ENCODE measurements at regions not wholly inside any gene's neighbourhood (a gene's known extent, or its start where the extent isn't known, plus 50 kb on each side); places are given as distances from the start of the nearest gene placed in this dataset.
"Not testable (repeated sequence)": the region's sequence is repeated elsewhere in the genome, so short reads cannot be mapped to it uniquely, and the experiment has no call there.

GRCh38 chr4:85018983-85019382, 52.5 kb upstream of the WDFY3 start:
- no peak for TF ChIP-seq CTCF (IDR thresholded peaks at IDR 0.05; ENCODE audit: low read depth, low read length, missing control alignments)
- in situ Hi-C loops (cut with HindIII; ENCODE audit: low sequenced_read_pairs), result no loop called here
- DNase-seq (ENCODE audit: low read depth), result no peak
- H3K4me3 ChIP-seq (ENCODE audit: low read depth, low read length), result no peak overlapping the region

- no peak for DNase-seq (ENCODE audit: low read depth)
- H3K4me3 ChIP-seq (ENCODE audit: low read depth, low read length), result no peak overlapping the region
- in situ Hi-C loops (cut with HindIII; ENCODE audit: low sequenced_read_pairs), result no loop called here
- TF ChIP-seq CTCF (IDR thresholded peaks at IDR 0.05; ENCODE audit: low read depth, low read length, missing control alignments), result no peak
These were observed 52.9 kb upstream of the WDFY3 start for GRCh38 chr4:85019411-85019810.

- no peak overlapping the region for H3K4me3 ChIP-seq (ENCODE audit: low read depth, low read length)
- DNase-seq (ENCODE audit: low read depth), result no peak
- in situ Hi-C loops (cut with HindIII; ENCODE audit: low sequenced_read_pairs), result no loop called here
- no peak for TF ChIP-seq CTCF (IDR thresholded peaks at IDR 0.05; ENCODE audit: low read depth, low read length, missing control alignments)
These were observed 58.2 kb upstream of the WDFY3 start for GRCh38 chr4:85024671-85025070.

- no peak for TF ChIP-seq CTCF (IDR thresholded peaks at IDR 0.05; ENCODE audit: low read depth, low read length, missing control alignments)
- DNase-seq (ENCODE audit: low read depth), result no peak
- in situ Hi-C loops (cut with HindIII; ENCODE audit: low sequenced_read_pairs), result no loop called here
- H3K4me3 ChIP-seq (ENCODE audit: low read depth, low read length), result no peak overlapping the region
These were observed 62.4 kb upstream of the WDFY3 start for GRCh38 chr4:85028910-85029309.

- H3K4me3 ChIP-seq (ENCODE audit: low read depth, low read length), result no peak overlapping the region
- no peak for DNase-seq (ENCODE audit: low read depth)
- no peak for TF ChIP-seq CTCF (IDR thresholded peaks at IDR 0.05; ENCODE audit: low read depth, low read length, missing control alignments)
- in situ Hi-C loops (cut with HindIII; ENCODE audit: low sequenced_read_pairs), result no loop called here
These were observed 63.0 kb upstream of the WDFY3 start for GRCh38 chr4:85029453-85029852.

- no peak for DNase-seq (ENCODE audit: low read depth)
- in situ Hi-C loops (cut with HindIII; ENCODE audit: low sequenced_read_pairs), result no loop called here
- TF ChIP-seq CTCF (IDR thresholded peaks at IDR 0.05; ENCODE audit: low read depth, low read length, missing control alignments), result no peak
- H3K4me3 ChIP-seq (ENCODE audit: low read depth, low read length), result no peak overlapping the region
These were observed 63.7 kb upstream of the WDFY3 start for GRCh38 chr4:85030156-85030555.

GRCh38 chr4:85033838-85034237, 67.3 kb upstream of the WDFY3 start:
- in situ Hi-C loops (cut with HindIII; ENCODE audit: low sequenced_read_pairs); H3K4me3 ChIP-seq (ENCODE audit: low read depth, low read length); DNase-seq (ENCODE audit: low read depth): not testable (repeated sequence)
